Right cardiac atrium (tissue), 5 donors: ENCODE measurements at regions not wholly inside any gene's neighbourhood (a gene's known extent, or its start where the extent isn't known, plus 50 kb on each side); places are given as distances from the start of the nearest gene placed in this dataset.

Experiments used
- ATAC-seq, 2 donors: fragments of 200-7000 bp; cut with Tn5 transposase; one replicate each; pipeline versions ENCODE4 v1.8.0 to v1.9.1; 2020; ENCODE audit warnings: moderate library complexity in 2 of 2, mild to moderate bottlenecking in 1 of 2
- DNase-seq, 3 donors: peaks; one replicate each; pipeline ENCODE4 v3.0.0-alpha.2; 2020
- H3K27ac ChIP-seq: one replicate; pipeline ENCODE4 v1.5.1; 2013; ENCODE audit warnings: mild to moderate bottlenecking, low read length, control low read depth, moderate library complexity
- H3K27me3 ChIP-seq: one replicate; pipeline ENCODE4 v1.6.1; 2013; ENCODE audit not compliant: control insufficient read depth, insufficient read depth
- H3K4me1 ChIP-seq: one replicate; pipeline ENCODE4 v1.6.1; 2013; ENCODE audit warnings: low read length; ENCODE audit not compliant: control insufficient read depth, insufficient read depth
- H3K4me3 ChIP-seq: one replicate; pipeline ENCODE4 v1.5.1; 2013; ENCODE audit warnings: low read length, control low read depth
- H3K9me3 ChIP-seq: one replicate; pipeline ENCODE4 v1.6.1; 2013; ENCODE audit warnings: low read length; ENCODE audit not compliant: control insufficient read depth
- WGBS: extraction: QIAGEN DNeasy Blood & Tissue Kit; methylation state at CpG from one replicate; pipeline ENCODE4 v1.1.7; 2013; 5-methylcytosine and 5-hydroxymethylcytosine counted together
- intact Hi-C, 4 donors: fragments of 100-400 bp; cut with DNase I; formaldehyde crosslinking; loops; one replicate each; pipeline versions ENCODE4 v1.11.0 to v1.14.0; 2022 to 2023
- donor health status: healthy with polysubstance abuse.
- donor health status: DM: no; HTN: yes; CAD: no.
- donor health status: DM: no; HTN: no; CAD: no.
- donor health status: DM: no; HTN: yes; CAD: no; lungs with severe emphysema.
- donor health status: DM: yes; HTN: yes; CAD: no.

DNA sequence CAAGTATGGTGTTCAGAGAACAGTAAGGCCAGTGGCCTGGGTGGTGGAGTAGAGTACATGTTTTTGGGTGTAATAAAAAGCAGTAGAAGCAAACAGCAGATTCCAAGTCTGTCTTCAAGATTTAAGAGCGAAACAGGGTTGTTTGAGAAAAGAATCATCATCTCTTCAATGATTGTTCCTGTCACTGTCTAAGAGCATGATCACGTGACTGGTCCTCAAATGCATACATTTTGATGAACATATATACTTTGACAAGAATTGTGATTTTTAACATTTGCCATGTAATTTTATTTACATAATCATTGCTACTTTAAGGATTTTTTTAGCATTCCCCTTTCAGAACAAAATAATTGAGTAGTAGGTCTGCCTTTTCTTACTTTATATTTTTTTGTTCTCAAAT lies 252.6 kb upstream of the GPR101 start:
- Histone ChIP-seq H3K9me3 (no peaks in the 10 kb centered on the region), H3K27ac (no peak overlapping the region), H3K4me1 (no peaks in the 10 kb centered on the region), H3K27me3 (no peaks in the 10 kb centered on the region), H3K4me3 (no peak overlapping the region)
- 68% methylated on average over 2 of the region's 2 CpGs for WGBS
- intact Hi-C loops = no loop called here
- ATAC-seq = no peak
- no peak for DNase-seq

DNA sequence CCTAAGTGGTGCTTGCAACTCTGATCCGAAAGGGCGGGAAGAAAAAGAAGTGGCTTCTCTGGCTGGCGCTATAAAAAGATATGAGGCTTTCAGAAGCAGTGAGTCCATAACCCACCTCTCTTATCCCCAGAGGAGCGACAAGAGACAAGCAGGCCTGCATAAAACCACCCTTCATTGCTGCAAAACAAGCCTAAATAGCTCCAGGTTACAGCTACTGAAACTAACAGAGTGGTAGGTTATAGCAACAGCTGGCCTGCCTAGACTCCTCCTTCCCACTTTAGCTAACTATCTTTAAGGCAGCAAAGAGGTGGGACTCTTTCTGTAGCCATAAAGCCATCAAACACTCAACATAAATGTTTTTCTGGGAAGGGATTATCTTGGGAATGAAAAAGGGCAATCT lies 245.0 kb upstream of the GPR101 start:
- WGBS = 64% methylated on average over 4 of the region's 4 CpGs
- no peak for ATAC-seq

GRCh38 chrX:137263374-137263773 lies 229.6 kb upstream of the GPR101 start:
- H3K27ac ChIP-seq = no peak overlapping the region
- H3K9me3 ChIP-seq = no peaks in the 10 kb centered on the region
- no peak overlapping the region for H3K4me3 ChIP-seq
- intact Hi-C loops = no loop called here
- no peak for ATAC-seq
- H3K4me1 ChIP-seq = no peaks in the 10 kb centered on the region
- 67% methylated on average over 3 of the region's 3 CpGs for WGBS
- no peaks in the 10 kb centered on the region for H3K27me3 ChIP-seq
- DNase-seq = no peak

More for the DNA sequence above, 245.0 kb upstream of the GPR101 start:
- Histone ChIP-seq H3K4me1 (no peaks in the 10 kb centered on the region), H3K27ac (no peak overlapping the region), H3K9me3 (no peaks in the 10 kb centered on the region), H3K4me3 (no peak overlapping the region), H3K27me3 (no peaks in the 10 kb centered on the region)
- DNase-seq = no peak
- intact Hi-C loops = no loop called here

- no peak overlapping the region for H3K4me3 ChIP-seq
- H3K4me1 ChIP-seq = no peaks in the 10 kb centered on the region
- DNase-seq (no peak), ATAC-seq (no peak)
- intact Hi-C loops = no loop called here
- H3K27me3 ChIP-seq = no peaks in the 10 kb centered on the region
- 84% methylated on average over 2 of the region's 2 CpGs for WGBS
- no peak overlapping the region for H3K27ac ChIP-seq
- no peaks in the 10 kb centered on the region for H3K9me3 ChIP-seq
These were observed 211.4 kb upstream of the GPR101 start for GRCh38 chrX:137245183-137245582.

DNA sequence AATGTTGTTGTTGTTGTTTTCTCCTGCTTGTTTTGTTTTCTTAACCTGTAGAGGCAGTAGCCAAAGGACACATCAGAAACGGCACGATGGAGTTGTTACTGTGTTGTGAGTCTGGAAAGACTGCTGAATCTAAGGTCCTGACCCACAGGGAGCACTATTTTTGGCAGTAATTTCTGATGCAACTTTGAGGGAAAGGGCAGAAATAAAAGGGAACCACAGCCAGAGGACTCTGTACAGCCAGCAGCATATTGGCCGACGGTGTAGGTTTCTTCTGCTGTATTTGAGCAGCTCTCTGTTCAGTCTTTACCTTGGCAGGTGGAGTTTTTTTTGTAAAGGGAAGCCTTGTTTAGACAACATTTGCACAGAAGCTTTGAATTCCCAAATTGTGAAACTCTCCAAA lies 203.0 kb upstream of the GPR101 start:
- Histone ChIP-seq H3K27me3 (no peaks in the 10 kb centered on the region), H3K4me1 (no peaks in the 10 kb centered on the region), H3K27ac (no peak overlapping the region), H3K4me3 (no peak overlapping the region), H3K9me3 (no peaks in the 10 kb centered on the region)
- ATAC-seq (no peak), DNase-seq (no peak)
- WGBS = 55% methylated on average over 4 of the region's 4 CpGs
- intact Hi-C loops = no loop called here

DNA sequence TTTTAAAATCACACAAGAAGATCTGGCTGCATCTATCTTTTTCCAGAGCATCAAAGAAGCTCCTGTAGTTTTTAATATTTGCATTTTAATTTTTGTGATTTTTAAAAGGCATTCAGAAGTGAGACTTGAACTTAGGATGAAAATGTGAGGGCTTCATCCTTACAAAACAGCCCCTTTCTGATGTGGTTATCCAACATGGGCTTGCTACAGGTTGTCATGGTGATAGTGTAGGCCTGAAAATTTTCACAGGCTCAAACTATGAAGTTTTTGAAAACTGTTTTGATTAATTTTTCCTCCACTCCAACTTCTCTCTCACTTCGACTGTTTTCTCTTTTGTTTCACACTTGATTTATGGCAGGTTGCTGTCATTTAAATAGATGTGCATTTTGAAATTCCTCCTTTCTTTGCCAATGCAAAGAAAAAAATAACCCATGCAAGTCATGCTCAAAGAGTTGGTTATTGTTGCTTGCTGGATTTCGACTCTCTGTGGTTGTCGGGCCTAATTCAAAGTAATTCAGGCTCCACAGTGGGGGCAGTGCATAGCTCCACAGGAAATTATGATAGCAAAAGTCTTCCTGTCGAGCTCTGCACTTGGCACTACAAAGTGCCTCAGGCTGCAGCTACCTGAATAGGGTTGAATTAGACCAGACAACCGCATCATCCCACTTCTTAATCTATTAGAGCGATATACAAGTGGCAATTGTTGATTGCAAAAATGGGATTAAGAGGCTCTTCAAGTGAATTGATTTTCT lies 201.0 kb upstream of the GPR101 start:
- no peak for ATAC-seq
- WGBS = 40% methylated on average over 6 of the region's 6 CpGs
- intact Hi-C loops = no loop called here

DNA sequence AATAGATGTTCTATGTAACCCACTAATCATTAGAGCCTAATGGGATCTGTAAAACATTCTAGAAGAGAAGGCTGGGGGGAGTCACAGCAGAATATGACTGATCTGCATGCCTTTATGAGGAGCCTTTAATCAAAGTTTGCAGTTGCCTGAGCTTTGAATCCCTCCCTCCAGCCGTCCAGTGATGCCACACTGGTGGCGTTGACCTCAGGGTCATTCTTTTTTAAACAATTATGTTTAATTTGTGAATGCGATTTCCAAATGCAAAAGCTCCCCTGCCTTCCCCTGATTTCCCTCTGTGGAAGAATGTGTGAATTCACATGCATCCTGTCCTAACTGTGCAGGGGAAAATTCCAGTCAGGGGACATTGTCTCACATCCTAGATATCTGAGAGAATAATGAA lies 199.7 kb upstream of the GPR101 start:
- H3K27me3 ChIP-seq = no peaks in the 10 kb centered on the region
- no peak overlapping the region for H3K27ac ChIP-seq
- no peaks in the 10 kb centered on the region for H3K9me3 ChIP-seq
- intact Hi-C loops = no loop called here
- H3K4me3 ChIP-seq = no peak overlapping the region
- H3K4me1 ChIP-seq = no peaks in the 10 kb centered on the region
- DNase-seq (no peak), ATAC-seq (no peak)
- WGBS = 43% methylated on average over 3 of the region's 3 CpGs

More for the DNA sequence above, 201.0 kb upstream of the GPR101 start:
- no peaks in the 10 kb centered on the region for H3K4me1 ChIP-seq
- no peak for DNase-seq
- H3K27me3 ChIP-seq = no peaks in the 10 kb centered on the region
- no peak overlapping the region for H3K4me3 ChIP-seq
- H3K9me3 ChIP-seq = no peaks in the 10 kb centered on the region
- no peak overlapping the region for H3K27ac ChIP-seq

DNA sequence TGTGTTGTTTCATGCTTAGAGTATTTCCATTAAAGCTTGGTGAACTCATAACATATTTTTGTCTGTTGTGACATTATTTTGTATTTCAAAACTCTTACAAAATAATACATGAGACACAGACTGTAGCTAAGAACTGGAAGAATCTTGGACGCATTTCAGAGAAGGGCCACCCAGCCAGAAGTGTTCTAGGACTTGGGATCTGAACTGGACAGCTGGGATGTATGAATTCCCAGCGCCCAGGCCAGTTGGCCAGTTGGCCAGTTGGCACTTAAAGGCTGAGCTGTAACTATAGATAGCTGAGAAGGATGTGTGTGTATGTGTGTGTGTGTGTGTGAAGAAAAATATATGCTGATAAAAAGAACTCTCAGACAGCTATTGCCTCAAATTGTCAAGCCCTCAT lies 193.4 kb upstream of the GPR101 start:
- Histone ChIP-seq H3K4me3 (no peak overlapping the region), H3K27ac (no peak overlapping the region), H3K27me3 (no peaks in the 10 kb centered on the region), H3K9me3 (no peaks in the 10 kb centered on the region), H3K4me1 (no peaks in the 10 kb centered on the region)
- DNase-seq (peak in 1 of 3 donors; percentile 7), ATAC-seq (no peak)
- 70% methylated on average over 2 of the region's 2 CpGs for WGBS
- intact Hi-C loops = no loop called here

- no peak overlapping the region for H3K27ac ChIP-seq
- no peak for ATAC-seq
- no peaks in the 10 kb centered on the region for H3K4me1 ChIP-seq
- no peaks in the 10 kb centered on the region for H3K27me3 ChIP-seq
- 70% methylated on average over 1 of the region's 1 CpG for WGBS
- H3K9me3 ChIP-seq = no peaks in the 10 kb centered on the region
- no peak for DNase-seq
- intact Hi-C loops = no loop called here
- H3K4me3 ChIP-seq = no peak overlapping the region
These were observed 181.7 kb upstream of the GPR101 start for GRCh38 chrX:137215467-137215866.

DNA sequence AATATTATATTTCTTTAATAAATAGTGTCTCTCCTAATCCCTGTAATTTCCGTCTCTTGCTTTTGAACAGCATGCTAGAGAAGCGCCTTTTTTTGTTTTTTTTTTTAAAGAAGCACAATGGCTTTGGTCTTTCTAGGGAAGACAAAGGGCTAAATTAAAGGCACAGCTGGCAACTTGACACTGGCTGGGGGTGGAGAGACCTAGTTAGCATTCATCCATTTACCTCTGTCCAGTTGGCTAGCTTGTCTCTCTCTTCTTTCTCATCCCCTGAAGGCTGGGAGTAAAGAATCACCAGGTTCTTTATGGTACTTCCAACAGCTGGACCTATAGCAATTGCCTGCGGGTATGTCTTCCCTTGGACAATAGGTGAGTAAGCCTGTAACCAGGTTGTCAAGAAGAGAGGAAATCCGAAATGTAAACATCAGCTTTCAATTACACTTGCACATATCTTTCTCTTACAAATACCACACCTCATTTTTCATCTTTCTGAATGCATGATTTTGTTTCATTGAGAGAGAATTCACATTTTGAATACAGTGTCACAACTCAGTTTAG lies 178.4 kb upstream of the GPR101 start:
- intact Hi-C loops = no loop called here
- Histone ChIP-seq H3K27me3 (no peaks in the 10 kb centered on the region), H3K4me1 (no peaks in the 10 kb centered on the region), H3K27ac (no peak overlapping the region), H3K4me3 (no peak overlapping the region), H3K9me3 (no peaks in the 10 kb centered on the region)
- 50% methylated on average over 4 of the region's 4 CpGs for WGBS
- DNase-seq (no peak), ATAC-seq (no peak)

GRCh38 chrX:137198040-137198439 lies 164.2 kb upstream of the GPR101 start:
- intact Hi-C loops = no loop called here
- Histone ChIP-seq H3K9me3 (no peaks in the 10 kb centered on the region), H3K4me1 (no peaks in the 10 kb centered on the region), H3K27me3 (no peaks in the 10 kb centered on the region), H3K27ac (no peak overlapping the region), H3K4me3 (no peak overlapping the region)
- ATAC-seq = no peak
- DNase-seq = no peak
- WGBS = 63% methylated on average over 4 of the region's 4 CpGs

- Histone ChIP-seq H3K9me3 (no peaks in the 10 kb centered on the region), H3K4me1 (no peaks in the 10 kb centered on the region), H3K27ac (no peak overlapping the region), H3K27me3 (no peaks in the 10 kb centered on the region), H3K4me3 (no peak overlapping the region)
- ATAC-seq = no peak
- DNase-seq = no peak
- intact Hi-C loops = no loop called here
- 33% methylated on average over 2 of the region's 2 CpGs for WGBS
These were observed 162.2 kb upstream of the GPR101 start for GRCh38 chrX:137195991-137196390.
